ENCODE measurements at regions not wholly inside any gene's neighbourhood (a gene's known extent, or its start where the extent isn't known, plus 50 kb on each side); places are given as distances from the start of the nearest gene placed in this dataset.
"Not testable (repeated sequence)": the region's sequence is repeated elsewhere in the genome, so short reads cannot be mapped to it uniquely, and the experiment has no call there.

- no peak for TF ChIP-seq CTCF (IDR thresholded peaks at IDR 0.05; ENCODE audit: low read depth, low read length)
- DNase-seq (ENCODE audit: extremely low read depth, low read depth): no peak
Measured at GRCh38 chr9:6142799-6143454, 72.7 kb upstream of the IL33 start.

GRCh38 chr9:6135780-6136179 lies 79.8 kb upstream of the IL33 start:
- not testable (repeated sequence) for DNase-seq (ENCODE audit: extremely low read depth, low read depth)

- DNase-seq (ENCODE audit: extremely low read depth, low read depth): no peak
- no peak for TF ChIP-seq CTCF (IDR thresholded peaks at IDR 0.05; ENCODE audit: low read depth, low read length)
Measured at GRCh38 chr9:6134661-6135180, 80.9 kb upstream of the IL33 start.

GRCh38 chr9:6133346-6134063 lies 82.1 kb upstream of the IL33 start:
- DNase-seq (ENCODE audit: extremely low read depth, low read depth): no peak
- no peak for TF ChIP-seq CTCF (IDR thresholded peaks at IDR 0.05; ENCODE audit: low read depth, low read length)

- no peak for DNase-seq (ENCODE audit: extremely low read depth, low read depth)
- TF ChIP-seq CTCF (IDR thresholded peaks at IDR 0.05; ENCODE audit: low read depth, low read length): no peak
Measured at GRCh38 chr9:6132650-6133049, 83.0 kb upstream of the IL33 start.

GRCh38 chr9:6128030-6128429 lies 87.6 kb upstream of the IL33 start:
- no peak for TF ChIP-seq CTCF (IDR thresholded peaks at IDR 0.05; ENCODE audit: low read depth, low read length)
- DNase-seq (ENCODE audit: extremely low read depth, low read depth): no peak

GRCh38 chr9:6126377-6126776 lies 89.2 kb upstream of the IL33 start:
- no peak for DNase-seq (ENCODE audit: extremely low read depth, low read depth)
- TF ChIP-seq CTCF (IDR thresholded peaks at IDR 0.05; ENCODE audit: low read depth, low read length): no peak
